ENCODE measurements at regions not wholly inside any gene's neighbourhood (a gene's known extent, or its start where the extent isn't known, plus 50 kb on each side); places are given as distances from the start of the nearest gene placed in this dataset.
A peak's percentile ranks its signal among the peaks of the same experiment; 100 is the strongest.

- peaks cover 49% of the 10 kb centered on the region for H3K4me1 Mint-ChIP-seq
- peaks cover 10% of the 10 kb centered on the region for H3K27me3 Mint-ChIP-seq (ENCODE audit: low read depth, poor library complexity)
- H3K4me3 Mint-ChIP-seq = peak overlapping the region; percentile 19
- H3K9me3 Mint-ChIP-seq = peaks cover 46% of the 10 kb centered on the region
- H3K27ac Mint-ChIP-seq = peak overlapping the region; percentile 99
- H3K36me3 Mint-ChIP-seq (ENCODE audit: low read depth) = peaks cover 25% of the 10 kb centered on the region
- TF ChIP-seq, protein P1, sequence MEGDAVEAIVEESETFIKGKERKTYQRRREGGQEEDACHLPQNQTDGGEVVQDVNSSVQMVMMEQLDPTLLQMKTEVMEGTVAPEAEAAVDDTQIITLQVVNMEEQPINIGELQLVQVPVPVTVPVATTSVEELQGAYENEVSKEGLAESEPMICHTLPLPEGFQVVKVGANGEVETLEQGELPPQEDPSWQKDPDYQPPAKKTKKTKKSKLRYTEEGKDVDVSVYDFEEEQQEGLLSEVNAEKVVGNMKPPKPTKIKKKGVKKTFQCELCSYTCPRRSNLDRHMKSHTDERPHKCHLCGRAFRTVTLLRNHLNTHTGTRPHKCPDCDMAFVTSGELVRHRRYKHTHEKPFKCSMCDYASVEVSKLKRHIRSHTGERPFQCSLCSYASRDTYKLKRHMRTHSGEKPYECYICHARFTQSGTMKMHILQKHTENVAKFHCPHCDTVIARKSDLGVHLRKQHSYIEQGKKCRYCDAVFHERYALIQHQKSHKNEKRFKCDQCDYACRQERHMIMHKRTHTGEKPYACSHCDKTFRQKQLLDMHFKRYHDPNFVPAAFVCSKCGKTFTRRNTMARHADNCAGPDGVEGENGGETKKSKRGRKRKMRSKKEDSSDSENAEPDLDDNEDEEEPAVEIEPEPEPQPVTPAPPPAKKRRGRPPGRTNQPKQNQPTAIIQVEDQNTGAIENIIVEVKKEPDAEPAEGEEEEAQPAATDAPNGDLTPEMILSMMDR (IDR thresholded peaks at IDR 0.05) = no peak
- peak; percentile 57 for DNase-seq
Observed at GRCh38 chr2:238963161-238963970, 115.5 kb downstream of the TWIST2 start.

DNA sequence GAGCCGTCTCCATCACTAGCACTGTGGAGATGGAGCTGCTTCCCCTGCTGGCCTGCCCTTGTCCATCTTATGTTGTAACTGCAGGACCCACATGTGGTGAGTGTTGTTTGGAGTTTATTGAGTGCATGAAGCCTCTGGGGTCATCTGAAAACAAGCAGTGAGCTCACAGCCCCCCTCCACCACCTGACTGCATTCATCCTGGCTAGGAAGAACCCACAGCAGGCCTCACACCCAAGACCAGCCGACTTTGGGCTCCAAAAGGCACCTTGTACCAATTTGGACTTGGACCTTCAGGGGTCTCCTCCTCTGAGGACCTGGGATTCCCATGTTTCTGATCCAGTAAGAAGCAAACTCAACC lies 116.1 kb downstream of the TWIST2 start:
- Mint-ChIP-seq H3K27ac (peak overlapping the region; percentile 90), H3K36me3 (ENCODE audit: low read depth) (peaks cover 24% of the 10 kb centered on the region), H3K4me1 (peaks cover 55% of the 10 kb centered on the region), H3K4me3 (no peak overlapping the region), H3K9me3 (peaks cover 40% of the 10 kb centered on the region), H3K27me3 (ENCODE audit: low read depth, poor library complexity) (peaks cover 10% of the 10 kb centered on the region)
- TF ChIP-seq, protein P1 (IDR thresholded peaks at IDR 0.05) = no peak
- no peak for DNase-seq

- Mint-ChIP-seq H3K4me1 (peaks cover 62% of the 10 kb centered on the region), H3K36me3 (ENCODE audit: low read depth) (peaks cover 18% of the 10 kb centered on the region), H3K9me3 (peaks cover 34% of the 10 kb centered on the region), H3K27ac (peak overlapping the region; percentile 90), H3K27me3 (ENCODE audit: low read depth, poor library complexity) (peaks cover 10% of the 10 kb centered on the region), H3K4me3 (peak overlapping the region; percentile 17)
- DNase-seq = no peak
- TF ChIP-seq, protein P1 (IDR thresholded peaks at IDR 0.05) = no peak
Observed at GRCh38 chr2:238964544-238965067, 116.7 kb downstream of the TWIST2 start.

DNA sequence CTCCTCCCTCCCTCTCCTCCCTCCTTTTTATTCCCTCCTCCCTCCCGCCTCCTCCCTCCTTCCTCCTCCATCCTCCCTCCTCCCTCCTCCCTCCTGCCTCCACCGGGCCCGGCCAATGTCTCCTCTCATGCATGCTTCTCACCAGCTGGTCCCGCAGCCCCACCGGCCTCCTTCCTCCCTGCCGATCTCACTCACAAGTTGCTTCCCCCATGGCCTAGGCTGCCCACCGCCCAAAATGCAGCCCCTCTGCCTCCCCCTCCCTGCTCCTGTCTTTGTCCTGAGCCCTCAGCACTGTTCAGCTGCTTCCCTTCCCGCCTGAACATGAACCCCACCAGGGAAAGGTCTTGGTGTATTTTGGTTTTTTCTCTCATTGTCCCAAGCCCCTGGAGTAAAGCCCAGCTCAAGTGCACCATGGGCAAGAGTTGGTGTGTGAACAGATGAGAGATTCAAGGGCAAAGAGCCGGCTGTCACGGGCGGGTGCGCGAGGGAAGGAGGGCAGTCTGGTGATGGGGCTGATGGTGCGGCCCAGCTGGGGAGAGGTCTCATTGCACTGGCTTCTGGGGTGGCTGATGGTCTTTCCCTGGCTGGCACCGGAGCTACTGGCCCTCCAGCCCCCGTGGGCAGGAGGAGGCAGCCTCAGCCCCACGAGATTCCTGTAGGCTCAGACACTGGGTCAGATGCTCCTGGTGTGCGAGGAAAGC lies 117.6 kb downstream of the TWIST2 start:
- H3K27ac Mint-ChIP-seq = no peak overlapping the region
- peaks cover 13% of the 10 kb centered on the region for H3K36me3 Mint-ChIP-seq (ENCODE audit: low read depth)
- no peak overlapping the region for H3K4me3 Mint-ChIP-seq
- H3K9me3 Mint-ChIP-seq = peaks cover 25% of the 10 kb centered on the region
- peaks cover 10% of the 10 kb centered on the region for H3K27me3 Mint-ChIP-seq (ENCODE audit: low read depth, poor library complexity)
- TF ChIP-seq, protein P1 (IDR thresholded peaks at IDR 0.05) = no peak
- no peak for DNase-seq
- H3K4me1 Mint-ChIP-seq = peaks cover 71% of the 10 kb centered on the region

DNA sequence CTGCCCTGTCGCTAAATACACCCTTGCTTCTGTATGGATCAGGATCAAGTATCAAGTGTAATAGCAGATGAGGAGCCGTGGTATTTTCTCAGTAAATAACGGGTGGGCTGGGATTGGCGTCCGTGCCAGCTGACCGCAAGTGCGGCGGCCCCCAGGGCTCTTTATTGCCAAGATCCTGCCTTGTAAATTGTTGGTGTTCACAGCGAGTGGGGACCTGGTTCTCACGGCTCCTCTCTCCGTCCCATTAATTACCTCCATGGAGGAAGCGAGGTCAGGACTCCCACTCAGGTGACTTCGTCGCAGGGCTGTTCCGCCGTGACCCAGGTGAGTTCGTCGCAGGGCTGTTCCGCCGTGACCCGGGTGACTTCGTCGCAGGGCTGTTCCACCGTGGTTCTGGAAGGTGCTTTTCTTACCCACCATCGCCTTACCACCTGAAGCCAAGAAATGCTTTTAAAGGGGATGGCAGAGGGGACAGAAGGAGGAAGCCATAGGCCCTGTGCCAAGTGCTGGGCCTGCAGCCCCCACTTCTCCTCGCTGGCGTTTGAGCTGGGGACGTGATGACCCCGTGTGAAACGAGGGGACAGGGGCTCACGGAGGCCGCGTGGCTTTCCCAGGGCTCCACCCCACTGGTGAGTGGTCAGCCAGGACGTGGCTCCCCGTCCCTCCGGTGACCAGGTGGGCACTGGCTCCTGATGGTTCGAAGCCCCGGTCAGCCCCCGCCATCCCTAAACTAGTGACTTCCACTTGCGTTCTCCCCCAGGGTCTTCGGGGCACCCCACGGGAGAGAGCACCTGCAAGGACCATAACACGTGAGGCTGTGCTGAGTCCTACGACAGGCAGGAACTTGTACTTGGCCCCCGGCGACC lies 118.4 kb downstream of the TWIST2 start:
- no peak overlapping the region for H3K27ac Mint-ChIP-seq
- H3K36me3 Mint-ChIP-seq (ENCODE audit: low read depth) = peaks cover 5% of the 10 kb centered on the region
- H3K27me3 Mint-ChIP-seq (ENCODE audit: low read depth, poor library complexity) = peaks cover 10% of the 10 kb centered on the region
- peaks cover 79% of the 10 kb centered on the region for H3K4me1 Mint-ChIP-seq
- H3K9me3 Mint-ChIP-seq = peaks cover 17% of the 10 kb centered on the region
- H3K4me3 Mint-ChIP-seq = no peak overlapping the region
- no peak for DNase-seq
- TF ChIP-seq, protein P1 (IDR thresholded peaks at IDR 0.05) = no peak
